NOMO-1 (cell line): ENCODE measurements at regions not wholly inside any gene's neighbourhood (a gene's known extent, or its start where the extent isn't known, plus 50 kb on each side); places are given as distances from the start of the nearest gene placed in this dataset.
"Not testable (repeated sequence)": the region's sequence is repeated elsewhere in the genome, so short reads cannot be mapped to it uniquely, and the experiment has no call there.

Experiments
- DNase-seq, 2 experiments: peaks; one replicate each; lab custom pipeline; 2025; ENCODE audit not compliant: unreplicated experiment in 2 of 2; lab: John Stamatoyannopoulos, UW

GRCh38 chr10:108082596-108082995 lies 918.1 kb upstream of the SORCS1 start:
- no peak for DNase-seq

GRCh38 chr10:108078263-108078662 lies 913.8 kb upstream of the SORCS1 start:
- no peak for DNase-seq

- no peak for DNase-seq
These were observed 908.0 kb upstream of the SORCS1 start for GRCh38 chr10:108072466-108072865.

GRCh38 chr10:108070789-108071188 lies 906.3 kb upstream of the SORCS1 start:
- DNase-seq = no peak

- no peak for DNase-seq
These were observed 904.6 kb upstream of the SORCS1 start for GRCh38 chr10:108069096-108069495.

GRCh38 chr10:108064746-108065260 lies 900.3 kb upstream of the SORCS1 start:
- no peak for DNase-seq

GRCh38 chr10:108060246-108060645 lies 895.7 kb upstream of the SORCS1 start:
- no peak for DNase-seq

- no peak for DNase-seq
These were observed 891.0 kb upstream of the SORCS1 start for GRCh38 chr10:108055506-108055905.

GRCh38 chr10:108052981-108053380 lies 888.5 kb upstream of the SORCS1 start:
- DNase-seq = no peak

- DNase-seq = no peak
These were observed 886.7 kb upstream of the SORCS1 start for GRCh38 chr10:108051218-108051617.

- DNase-seq = no peak
These were observed 886.1 kb upstream of the SORCS1 start for GRCh38 chr10:108050626-108051025.

- no peak for DNase-seq
These were observed 885.2 kb upstream of the SORCS1 start for GRCh38 chr10:108049668-108050067.

- no peak for DNase-seq
These were observed 884.4 kb upstream of the SORCS1 start for GRCh38 chr10:108048898-108049297.

GRCh38 chr10:108039821-108040584 lies 875.5 kb upstream of the SORCS1 start:
- no peak for DNase-seq

GRCh38 chr10:108037061-108037460 lies 872.6 kb upstream of the SORCS1 start:
- DNase-seq = no peak

GRCh38 chr10:108036265-108036664 lies 871.8 kb upstream of the SORCS1 start:
- DNase-seq = no peak

- DNase-seq = no peak
These were observed 870.3 kb upstream of the SORCS1 start for GRCh38 chr10:108034829-108035228.

- DNase-seq = not testable (repeated sequence)
These were observed 869.0 kb upstream of the SORCS1 start for GRCh38 chr10:108033518-108033917.

- no peak for DNase-seq
These were observed 867.0 kb upstream of the SORCS1 start for GRCh38 chr10:108031505-108031904.

- no peak for DNase-seq
These were observed 850.3 kb upstream of the SORCS1 start for GRCh38 chr10:108014902-108015177.

GRCh38 chr10:108014145-108014901 lies 849.8 kb upstream of the SORCS1 start:
- DNase-seq = no peak

- no peak for DNase-seq
These were observed 841.1 kb upstream of the SORCS1 start for GRCh38 chr10:108005627-108006026.
